H9 (cell line): ENCODE measurements at regions not wholly inside any gene's neighbourhood (a gene's known extent, or its start where the extent isn't known, plus 50 kb on each side); places are given as distances from the start of the nearest gene placed in this dataset.

Source experiments
- DNase-seq: peaks from one replicate; pipeline ENCODE4 v3.0.0-alpha.2; 2017
- H2AFZ ChIP-seq: one replicate; pipeline ENCODE4 v1.6.1; 2013; ENCODE audit warnings: mild to moderate bottlenecking, low read length, control low read depth, moderate library complexity
- H2AK5ac ChIP-seq: 2 replicates; pipeline ENCODE4 v1.6.1; 2013; ENCODE audit warnings: low read length, control low read depth, mixed read lengths; ENCODE audit not compliant: insufficient read length
- H2BK120ac ChIP-seq: one replicate; pipeline ENCODE4 v1.6.1; 2013; ENCODE audit warnings: low read depth, mild to moderate bottlenecking, low read length, control low read depth, inconsistent platforms; ENCODE audit not compliant: poor library complexity, severe bottlenecking
- H2BK12ac ChIP-seq: 2 replicates; pipeline ENCODE4 v1.6.1; 2013; ENCODE audit warnings: low read length, control low read depth, mixed read lengths, low read depth; ENCODE audit not compliant: insufficient read length
- H2BK15ac ChIP-seq: 2 replicates; pipeline ENCODE4 v1.6.1; 2013; ENCODE audit warnings: low read depth, low read length, control low read depth
- H2BK20ac ChIP-seq: one replicate; pipeline ENCODE4 v1.6.1; 2013; ENCODE audit warnings: low read depth, mild to moderate bottlenecking, low read length, control low read depth, inconsistent platforms; ENCODE audit not compliant: poor library complexity, severe bottlenecking
- H2BK5ac ChIP-seq: 2 replicates; pipeline ENCODE4 v1.6.1; 2013; ENCODE audit warnings: low read length, control low read depth, mixed read lengths; ENCODE audit not compliant: insufficient read length
- H3K14ac ChIP-seq: 2 replicates; pipeline ENCODE4 v1.6.1; 2013; ENCODE audit warnings: low read length, control low read depth; ENCODE audit not compliant: insufficient read depth
- H3K18ac ChIP-seq: 2 replicates; pipeline ENCODE4 v1.6.1; 2013; ENCODE audit warnings: low read depth, mild to moderate bottlenecking, mixed read lengths, low read length, control low read depth; ENCODE audit not compliant: insufficient read length
- H3K23ac ChIP-seq: 2 replicates; pipeline ENCODE4 v1.6.1; 2013; ENCODE audit warnings: low read length, control low read depth, mixed read lengths, low read depth; ENCODE audit not compliant: insufficient read length
- H3K23me2 ChIP-seq: 2 replicates; pipeline ENCODE4 v1.6.1; 2013; ENCODE audit warnings: low read depth, mild to moderate bottlenecking, mixed read lengths, low read length, control low read depth; ENCODE audit not compliant: insufficient read length, poor library complexity, severe bottlenecking
- H3K27ac ChIP-seq: 2 replicates; pipeline ENCODE4 v1.5.1; 2013; ENCODE audit warnings: low read length, control low read depth, mixed read lengths, low read depth; ENCODE audit not compliant: insufficient read length
- H3K27me3 ChIP-seq: 2 replicates; pipeline ENCODE4 v1.6.1; 2013; ENCODE audit warnings: low read length, control low read depth, inconsistent platforms; ENCODE audit not compliant: insufficient read depth
- H3K4ac ChIP-seq: 2 replicates; pipeline ENCODE4 v1.6.1; 2013; ENCODE audit warnings: low read depth, mild to moderate bottlenecking, control low read depth, inconsistent platforms, low read length, moderate library complexity
- H3K4me1 ChIP-seq: 2 replicates; pipeline ENCODE4 v1.6.1; 2013; ENCODE audit warnings: low read length, control low read depth, inconsistent platforms; ENCODE audit not compliant: insufficient read depth
- H3K4me2 ChIP-seq: 2 replicates; pipeline ENCODE4 v1.6.1; 2013; ENCODE audit warnings: low read length, control low read depth, mixed read lengths; ENCODE audit not compliant: insufficient read length, insufficient read depth
- H3K56ac ChIP-seq: 2 replicates; pipeline ENCODE4 v1.6.1; 2013; ENCODE audit warnings: low read depth, mild to moderate bottlenecking, mixed read lengths, low read length, control low read depth; ENCODE audit not compliant: insufficient read length
- H3K79me1 ChIP-seq: 2 replicates; pipeline ENCODE4 v1.6.1; 2013; ENCODE audit warnings: low read depth, mild to moderate bottlenecking, moderate library complexity, low read length, control low read depth, inconsistent platforms; ENCODE audit not compliant: insufficient read depth, poor library complexity, severe bottlenecking
- H3K79me2 ChIP-seq: 2 replicates; pipeline ENCODE4 v1.6.1; 2013; ENCODE audit warnings: low read length, control low read depth, inconsistent platforms; ENCODE audit not compliant: insufficient read depth
- H3K9ac ChIP-seq: 2 replicates; pipeline ENCODE4 v1.6.1; 2013; ENCODE audit warnings: low read length, control low read depth, mixed read lengths; ENCODE audit not compliant: insufficient read length; ENCODE audit errors: extremely low read depth
- H3K9me3 ChIP-seq: one replicate; pipeline ENCODE4 v1.6.1; 2013; ENCODE audit warnings: low read depth, low read length, inconsistent platforms; ENCODE audit not compliant: control insufficient read depth
- H3T11ph ChIP-seq: one replicate; pipeline ENCODE4 v1.6.1; 2013; ENCODE audit warnings: mild to moderate bottlenecking, low read length, control low read depth, inconsistent platforms
- H4K20me1 ChIP-seq: one replicate; pipeline ENCODE4 v1.6.1; 2013; ENCODE audit not compliant: control insufficient read depth, insufficient read length, insufficient read depth
- H4K5ac ChIP-seq: 2 replicates; pipeline ENCODE4 v1.6.1; 2013; ENCODE audit warnings: low read depth, mild to moderate bottlenecking, mixed read lengths, low read length, control low read depth; ENCODE audit not compliant: insufficient read length
- H4K8ac ChIP-seq: replicated peaks from 2 replicates; pipeline ENCODE4 v1.6.1; 2013; ENCODE audit warnings: low read length, control low read depth, mixed read lengths, low read depth; ENCODE audit not compliant: insufficient read length
- H4K91ac ChIP-seq: 2 replicates; pipeline ENCODE4 v1.6.1; 2013; ENCODE audit warnings: low read depth, mild to moderate bottlenecking, moderate library complexity, mixed read lengths, low read length, control low read depth; ENCODE audit not compliant: insufficient read length
- H3K27ac Mint-ChIP-seq, 3 experiments: 2 replicates in 2 of 3; 3 replicates in 1 of 3; pipeline ENCODE4 v1.8.0; 2020 to 2021; ENCODE audit warnings: mixed read lengths in 3 of 3, mild to moderate bottlenecking in 1 of 3, moderate library complexity in 1 of 3
- H3K27me3 Mint-ChIP-seq: 2 replicates; pipeline ENCODE4 v1.8.0; 2021; ENCODE audit warnings: low read depth, mild to moderate bottlenecking, moderate library complexity, mixed read lengths
- H3K36me3 Mint-ChIP-seq, 3 experiments: 2 replicates in 2 of 3; 3 replicates in 1 of 3; pipeline ENCODE4 v1.8.0; 2020 to 2021; ENCODE audit warnings: low read depth in 3 of 3, mixed read lengths in 3 of 3; ENCODE audit not compliant: insufficient read depth in 1 of 3
- H3K4me1 Mint-ChIP-seq, 2 experiments: 2 replicates each; pipeline ENCODE4 v1.8.0; 2020; ENCODE audit warnings: mixed read lengths in 2 of 2
- H3K4me3 Mint-ChIP-seq, 2 experiments: 2 replicates in 1 of 2; 3 replicates in 1 of 2; pipeline ENCODE4 v1.8.0; 2020 to 2021; ENCODE audit warnings: mild to moderate bottlenecking in 2 of 2, mixed read lengths in 2 of 2, moderate library complexity in 1 of 2
- H3K9me3 Mint-ChIP-seq, 2 experiments: 2 replicates in 1 of 2; 3 replicates in 1 of 2; pipeline ENCODE4 v1.8.0; 2020; ENCODE audit warnings: mild to moderate bottlenecking in 2 of 2, mixed read lengths in 2 of 2, moderate library complexity in 1 of 2
- CTCF ChIP-seq: fragments of 200-600 bp; sonication (generic); conservative IDR thresholded peaks from 3 replicates; pipeline ENCODE4 v1.8.0; 2021; ENCODE audit warnings: antibody characterized with exemption, mild to moderate bottlenecking
- WGBS: extraction: QIAGEN DNeasy Blood & Tissue Kit; methylation state at CpG from one replicate; pipeline ENCODE4 v1.1.7; 2013; ENCODE audit warnings: missing lambda C conversion rate, low lambda C conversion rate, mixed read lengths; ENCODE audit not compliant: insufficient read length; ENCODE audit errors: extremely low coverage; 5-methylcytosine and 5-hydroxymethylcytosine counted together

- Histone ChIP-seq H3K14ac (no peak overlapping the region), H2BK20ac (no peak overlapping the region), H3K79me2 (no peaks in the 10 kb centered on the region), H2AK5ac (no peak overlapping the region), H3K23me2 (no peaks in the 10 kb centered on the region), H3K27me3 (no peaks in the 10 kb centered on the region), H3K18ac (no peak overlapping the region), H4K8ac (no peak overlapping the region), H2BK12ac (no peak overlapping the region), H2BK15ac (no peak overlapping the region), H2AFZ (no peak overlapping the region), H3K9ac (no peak overlapping the region), H4K20me1 (no peaks in the 10 kb centered on the region), H4K5ac (no peak overlapping the region), H3K23ac (no peak overlapping the region), H3T11ph (no peak overlapping the region), H3K9me3 (peaks cover 13% of the 10 kb centered on the region), H3K4ac (no peak overlapping the region), H3K4me1 (no peaks in the 10 kb centered on the region), H4K91ac (no peak overlapping the region), H3K56ac (no peak overlapping the region), H2BK120ac (no peak overlapping the region), H3K27ac (no peak overlapping the region), H3K79me1 (no peaks in the 10 kb centered on the region), H2BK5ac (no peak overlapping the region), H3K4me2 (no peak overlapping the region)
- no peak for DNase-seq
- TF ChIP-seq CTCF = no peak
- H3K9me3 Mint-ChIP-seq = peaks cover 62 to 66% of the 10 kb centered on the region in 2 experiments
- no peaks in the 10 kb centered on the region for H3K4me1 Mint-ChIP-seq
- no peaks in the 10 kb centered on the region for H3K27me3 Mint-ChIP-seq
- no peaks in the 10 kb centered on the region; a peak in 1 of 7 replicates for H3K36me3 Mint-ChIP-seq
- no CpG with 5 or more reads among the region's 1 CpG for WGBS
- H3K4me3 Mint-ChIP-seq = no peak overlapping the region
- H3K27ac Mint-ChIP-seq = no peak overlapping the region
Observed at GRCh38 chrX:84760560-84760959, 243.1 kb upstream of the APOOL start.
